ENCODE measurements at regions not wholly inside any gene's neighbourhood (a gene's known extent, or its start where the extent isn't known, plus 50 kb on each side); places are given as distances from the start of the nearest gene placed in this dataset.

GRCh38 chr10:44539178-44539577, 154.3 kb upstream of the CXCL12 start:
- H3K36me3 ChIP-seq (replicated peaks): no peaks in the 10 kb centered on the region
- TF ChIP-seq CTCF (IDR thresholded peaks at IDR 0.05; ENCODE audit: low read depth, low read length, missing control alignments): no peak
- in situ Hi-C loops (cut with HindIII; ENCODE audit: low pct_ligation_motif_present, low sequenced_read_pairs): no loop called here
- no peaks in the 10 kb centered on the region for H3K27me3 ChIP-seq (replicated peaks)
- H3K4me3 ChIP-seq (ENCODE audit: low read depth, low read length): no peak overlapping the region
- no peak for DNase-seq
- no peak overlapping the region for H3K27ac ChIP-seq

- no peak overlapping the region for H3K27ac ChIP-seq
- in situ Hi-C loops (cut with HindIII; ENCODE audit: low pct_ligation_motif_present, low sequenced_read_pairs): no loop called here
- H3K27me3 ChIP-seq (replicated peaks): no peaks in the 10 kb centered on the region
- no peak overlapping the region for H3K4me3 ChIP-seq (ENCODE audit: low read depth, low read length)
- no peak for DNase-seq
- H3K36me3 ChIP-seq (replicated peaks): no peaks in the 10 kb centered on the region
- no peak for TF ChIP-seq CTCF (IDR thresholded peaks at IDR 0.05; ENCODE audit: low read depth, low read length, missing control alignments)
Measured at GRCh38 chr10:44552726-44553125, 167.8 kb upstream of the CXCL12 start.

GRCh38 chr10:44557596-44558191, 172.8 kb upstream of the CXCL12 start:
- no peak for DNase-seq
- Histone ChIP-seq H3K27ac (no peak overlapping the region), H3K4me3 (ENCODE audit: low read depth, low read length) (no peak overlapping the region), H3K27me3 (replicated peaks) (no peaks in the 10 kb centered on the region), H3K36me3 (replicated peaks) (no peaks in the 10 kb centered on the region)
- no peak for TF ChIP-seq CTCF (IDR thresholded peaks at IDR 0.05; ENCODE audit: low read depth, low read length, missing control alignments)
- in situ Hi-C loops (cut with HindIII; ENCODE audit: low pct_ligation_motif_present, low sequenced_read_pairs): no loop called here

GRCh38 chr10:44558521-44558920, 173.6 kb upstream of the CXCL12 start:
- in situ Hi-C loops (cut with HindIII; ENCODE audit: low pct_ligation_motif_present, low sequenced_read_pairs): no loop called here
- Histone ChIP-seq H3K4me3 (ENCODE audit: low read depth, low read length) (no peak overlapping the region), H3K27me3 (replicated peaks) (no peaks in the 10 kb centered on the region), H3K27ac (no peak overlapping the region), H3K36me3 (replicated peaks) (no peaks in the 10 kb centered on the region)
- TF ChIP-seq CTCF (IDR thresholded peaks at IDR 0.05; ENCODE audit: low read depth, low read length, missing control alignments): no peak
- DNase-seq: no peak

GRCh38 chr10:44564361-44564760, 179.5 kb upstream of the CXCL12 start:
- Histone ChIP-seq H3K4me3 (ENCODE audit: low read depth, low read length) (no peak overlapping the region), H3K36me3 (replicated peaks) (no peaks in the 10 kb centered on the region), H3K27me3 (replicated peaks) (no peaks in the 10 kb centered on the region), H3K27ac (no peak overlapping the region)
- in situ Hi-C loops (cut with HindIII; ENCODE audit: low pct_ligation_motif_present, low sequenced_read_pairs): no loop called here
- no peak for TF ChIP-seq CTCF (IDR thresholded peaks at IDR 0.05; ENCODE audit: low read depth, low read length, missing control alignments)
- no peak for DNase-seq

GRCh38 chr10:44564790-44565189, 179.9 kb upstream of the CXCL12 start:
- in situ Hi-C loops (cut with HindIII; ENCODE audit: low pct_ligation_motif_present, low sequenced_read_pairs): no loop called here
- no peak for DNase-seq

More at GRCh38 chr10:44564790-44565189, 179.9 kb upstream of the CXCL12 start:
- TF ChIP-seq CTCF (IDR thresholded peaks at IDR 0.05; ENCODE audit: low read depth, low read length, missing control alignments): no peak
- no peaks in the 10 kb centered on the region for H3K36me3 ChIP-seq (replicated peaks)
- no peak overlapping the region for H3K4me3 ChIP-seq (ENCODE audit: low read depth, low read length)
- no peaks in the 10 kb centered on the region for H3K27me3 ChIP-seq (replicated peaks)
- no peak overlapping the region for H3K27ac ChIP-seq
